ENCODE measurements at regions not wholly inside any gene's neighbourhood (a gene's known extent, or its start where the extent isn't known, plus 50 kb on each side); places are given as distances from the start of the nearest gene placed in this dataset.

DNA sequence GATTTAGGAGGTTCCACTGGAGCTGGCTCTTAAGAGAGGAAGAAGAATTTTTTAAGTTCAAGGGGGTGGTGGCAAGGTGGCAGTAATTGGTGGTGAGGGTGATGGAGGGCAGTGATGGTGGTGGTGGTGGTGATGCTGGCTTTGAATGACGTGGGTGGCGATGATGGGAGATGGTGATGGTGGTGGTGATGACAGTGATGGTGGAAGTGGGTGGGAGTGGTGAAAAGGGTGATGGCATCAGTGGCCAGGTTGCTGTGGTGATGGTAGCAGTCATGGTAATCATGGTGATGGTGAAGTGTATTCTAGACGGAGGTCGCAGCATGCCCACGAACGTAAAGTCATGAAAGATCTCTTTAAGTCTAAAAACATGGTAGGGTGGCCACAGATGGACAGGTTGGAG, 197.3 kb downstream of the PTEN start:
- TF ChIP-seq NFYB (CRISPR knock-in tag; conservative IDR thresholded peaks at IDR 0.05; ENCODE audit: low read depth) (no peak), NFE2L1 (CRISPR knock-in tag; IDR thresholded peaks at IDR 0.05) (no peak), CTCF (IDR thresholded peaks at IDR 0.05) (no peak), SMAD4 (CRISPR knock-in tag; IDR thresholded peaks at IDR 0.05) (no peak), MAX (CRISPR knock-in tag; IDR thresholded peaks at IDR 0.05) (no peak), TEAD4 (CRISPR knock-in tag; IDR thresholded peaks at IDR 0.05) (no peak), CBFB (CRISPR knock-in tag; IDR thresholded peaks at IDR 0.05; ENCODE audit: low read depth) (no peak), IRF1 (CRISPR knock-in tag; IDR thresholded peaks at IDR 0.05) (no peak), RELA (CRISPR knock-in tag; IDR thresholded peaks at IDR 0.05; ENCODE audit: borderline replicate concordance) (no peak), TEAD1 (CRISPR knock-in tag; IDR thresholded peaks at IDR 0.05) (no peak)
